RWPE1 (cell line): ENCODE measurements at regions not wholly inside any gene's neighbourhood (a gene's known extent, or its start where the extent isn't known, plus 50 kb on each side); places are given as distances from the start of the nearest gene placed in this dataset.

Experiments
- CTCF ChIA-PET: fragments of 350-600 bp; sonication (Branson Sonifier 250); formaldehyde crosslinking; extraction: SDS; loops from one replicate; lab custom pipeline; 2021; lab: Yijun Ruan, JAX
- POLR2A ChIA-PET: fragments of 400-600 bp; formaldehyde crosslinking; extraction: SDS; loops from one replicate; lab custom pipeline; 2020; ENCODE audit warnings: antibody characterized with exemption; ENCODE audit not compliant: low non-redundant PET; lab: Yijun Ruan, JAX
- DNase-seq: peaks from one replicate; pipeline ENCODE4 v3.0.0; 2012; ENCODE audit warnings: low spot score
- H3K27ac ChIP-seq: fragments of 450-650 bp; 2 replicates; pipeline ENCODE4 v1.5.1; 2017
- TF ChIP-seq, protein P1 (sequence below): fragments of 450-650 bp; conservative IDR thresholded peaks from 2 replicates; pipeline ENCODE4 v1.5.1; 2017; ENCODE audit warnings: low read depth, mild to moderate bottlenecking

DNA sequence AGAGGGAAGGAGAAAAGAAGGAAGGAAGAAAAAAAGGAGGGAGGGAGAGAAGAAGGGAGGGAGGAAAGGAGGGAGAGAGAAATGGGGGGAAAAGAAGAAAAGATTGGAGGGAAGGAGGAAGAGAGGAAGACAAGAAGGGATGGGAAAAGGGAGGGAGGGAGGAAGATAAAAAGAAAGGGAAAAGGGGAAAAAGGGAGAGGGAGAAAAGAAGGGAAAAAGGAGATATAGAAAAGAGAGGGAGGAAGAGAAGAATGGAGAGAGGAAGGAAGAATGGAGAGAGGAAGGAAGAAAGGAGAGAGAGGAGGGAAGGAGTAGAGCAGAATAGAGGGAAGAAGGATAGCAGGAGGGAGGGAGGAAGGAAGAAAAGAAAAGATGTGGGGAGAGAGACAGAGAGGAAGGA lies 334.6 kb downstream of the TSHZ3 start:
- TF ChIP-seq, protein P1, sequence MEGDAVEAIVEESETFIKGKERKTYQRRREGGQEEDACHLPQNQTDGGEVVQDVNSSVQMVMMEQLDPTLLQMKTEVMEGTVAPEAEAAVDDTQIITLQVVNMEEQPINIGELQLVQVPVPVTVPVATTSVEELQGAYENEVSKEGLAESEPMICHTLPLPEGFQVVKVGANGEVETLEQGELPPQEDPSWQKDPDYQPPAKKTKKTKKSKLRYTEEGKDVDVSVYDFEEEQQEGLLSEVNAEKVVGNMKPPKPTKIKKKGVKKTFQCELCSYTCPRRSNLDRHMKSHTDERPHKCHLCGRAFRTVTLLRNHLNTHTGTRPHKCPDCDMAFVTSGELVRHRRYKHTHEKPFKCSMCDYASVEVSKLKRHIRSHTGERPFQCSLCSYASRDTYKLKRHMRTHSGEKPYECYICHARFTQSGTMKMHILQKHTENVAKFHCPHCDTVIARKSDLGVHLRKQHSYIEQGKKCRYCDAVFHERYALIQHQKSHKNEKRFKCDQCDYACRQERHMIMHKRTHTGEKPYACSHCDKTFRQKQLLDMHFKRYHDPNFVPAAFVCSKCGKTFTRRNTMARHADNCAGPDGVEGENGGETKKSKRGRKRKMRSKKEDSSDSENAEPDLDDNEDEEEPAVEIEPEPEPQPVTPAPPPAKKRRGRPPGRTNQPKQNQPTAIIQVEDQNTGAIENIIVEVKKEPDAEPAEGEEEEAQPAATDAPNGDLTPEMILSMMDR = no peak

DNA sequence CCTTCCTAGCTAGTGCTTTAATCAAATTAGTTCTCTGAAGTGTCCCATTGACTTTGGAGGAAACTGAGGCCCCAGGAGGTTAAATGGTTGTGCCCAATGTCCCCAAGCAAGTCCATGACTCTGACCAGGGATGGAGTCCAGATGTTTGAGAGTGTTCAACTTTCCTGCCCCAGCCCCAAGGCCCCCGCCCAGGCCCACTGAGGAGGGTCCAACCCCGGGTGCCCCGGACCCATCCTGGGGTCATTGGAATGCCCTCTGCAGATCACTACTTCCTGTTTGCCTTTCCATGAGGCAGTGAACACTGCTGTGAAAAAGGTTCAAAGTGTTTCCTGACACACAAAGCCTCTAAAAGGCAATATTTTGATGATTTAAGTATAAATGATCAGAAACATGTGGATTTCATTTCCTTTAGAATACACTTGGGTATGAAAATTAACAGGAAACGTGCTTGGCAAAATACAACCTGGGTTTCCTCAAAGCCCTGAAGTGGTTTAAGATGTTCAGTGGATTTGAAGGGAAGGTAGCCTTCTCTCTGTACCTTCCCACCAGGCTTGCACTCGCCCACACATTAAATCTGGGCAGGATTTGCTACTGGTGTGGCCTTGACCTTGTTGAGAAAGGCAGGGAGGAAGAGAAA lies 335.7 kb downstream of the TSHZ3 start:
- CTCF ChIA-PET = no interaction called here
- DNase-seq = no peak

More for the DNA sequence above, 334.6 kb downstream of the TSHZ3 start:
- no peak overlapping the region for H3K27ac ChIP-seq
- ChIA-PET CTCF (no interaction called here), POLR2A (no interaction called here)
- DNase-seq = no peak

DNA sequence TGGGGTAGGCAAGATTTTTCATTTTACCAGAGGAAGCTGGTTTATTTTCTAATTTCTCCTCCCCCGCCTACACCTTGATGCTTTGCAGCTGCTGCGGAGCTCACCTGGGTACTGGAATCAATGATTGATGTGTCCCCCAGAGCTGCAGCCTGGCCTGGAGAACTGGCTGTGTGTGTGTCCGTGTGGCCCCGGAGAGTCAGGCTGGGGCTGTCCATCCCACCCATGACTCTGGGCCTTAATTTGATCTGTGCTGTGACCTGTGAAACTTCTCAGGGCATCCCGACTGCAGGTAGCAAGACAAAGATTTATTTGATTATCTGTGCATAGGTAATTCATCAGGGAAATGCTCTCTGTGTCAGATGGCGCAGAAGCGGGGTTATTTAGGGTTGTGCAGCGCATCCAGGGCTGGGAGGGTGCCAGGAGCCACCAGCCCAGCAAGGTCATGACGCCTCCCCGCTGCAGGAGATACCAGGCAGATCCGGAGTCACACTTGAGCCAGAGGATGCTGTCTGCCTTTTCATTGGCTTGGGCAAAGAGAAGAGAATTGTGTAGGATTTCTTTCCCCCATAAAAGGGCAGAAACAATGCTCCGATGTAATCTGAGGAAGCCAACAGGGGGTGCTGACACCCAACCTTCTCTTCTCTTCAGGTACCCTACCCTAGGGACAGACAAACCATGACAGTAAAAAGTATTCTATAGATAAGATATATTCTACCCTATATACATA lies 346.6 kb downstream of the TSHZ3 start:
- H3K27ac ChIP-seq = no peak overlapping the region
- ChIA-PET CTCF (no interaction called here), POLR2A (no interaction called here)
- DNase-seq = no peak
- TF ChIP-seq, protein P1 = no peak

More for the DNA sequence above, 335.7 kb downstream of the TSHZ3 start:
- TF ChIP-seq, protein P1 = no peak
- no peak overlapping the region for H3K27ac ChIP-seq
- POLR2A ChIA-PET = no interaction called here

DNA sequence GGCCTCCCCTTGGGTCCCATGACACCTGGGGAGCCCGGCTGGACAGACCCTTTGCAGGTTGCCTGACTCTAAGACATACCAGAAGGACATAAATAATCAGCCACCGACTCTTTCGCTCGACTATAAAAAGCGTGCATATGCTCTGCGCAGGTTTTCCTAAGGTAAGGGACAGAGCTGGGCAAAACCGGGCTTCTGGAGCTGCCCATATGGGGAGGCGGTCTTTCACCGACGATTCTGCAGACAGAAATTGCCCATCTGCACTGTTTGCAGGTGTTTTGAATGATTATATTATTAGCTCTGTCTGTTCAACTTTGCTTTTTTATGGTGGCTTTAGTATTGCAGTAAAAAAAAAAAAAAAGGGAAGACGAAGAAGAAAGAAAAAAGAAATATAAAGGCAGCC lies 347.2 kb downstream of the TSHZ3 start:
- CTCF ChIA-PET = no interaction called here
- DNase-seq = no peak
- POLR2A ChIA-PET = no interaction called here
- TF ChIP-seq, protein P1 = no peak
- H3K27ac ChIP-seq = no peak overlapping the region

DNA sequence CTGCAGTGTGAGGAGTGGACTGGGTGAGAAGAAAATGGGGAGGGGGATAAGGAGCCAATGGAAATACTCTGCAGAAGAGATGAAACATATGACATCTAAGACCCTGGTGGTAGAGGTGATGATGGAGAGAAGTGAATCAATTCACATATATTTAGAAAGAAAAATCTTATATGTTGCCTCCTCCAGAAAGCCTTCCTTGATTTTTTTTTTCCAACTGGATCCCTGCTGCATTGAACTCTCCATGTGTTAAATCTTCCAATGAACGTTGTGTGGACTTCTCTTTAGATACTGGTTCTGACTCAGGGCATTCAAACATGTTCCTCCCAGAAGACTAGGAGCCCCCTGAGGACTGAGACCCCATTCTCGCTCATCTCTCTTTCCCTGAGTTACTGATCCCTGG lies 348.3 kb downstream of the TSHZ3 start:
- no peak overlapping the region for H3K27ac ChIP-seq
- TF ChIP-seq, protein P1 = no peak
- DNase-seq = no peak
- ChIA-PET CTCF (no interaction called here), POLR2A (no interaction called here)

DNA sequence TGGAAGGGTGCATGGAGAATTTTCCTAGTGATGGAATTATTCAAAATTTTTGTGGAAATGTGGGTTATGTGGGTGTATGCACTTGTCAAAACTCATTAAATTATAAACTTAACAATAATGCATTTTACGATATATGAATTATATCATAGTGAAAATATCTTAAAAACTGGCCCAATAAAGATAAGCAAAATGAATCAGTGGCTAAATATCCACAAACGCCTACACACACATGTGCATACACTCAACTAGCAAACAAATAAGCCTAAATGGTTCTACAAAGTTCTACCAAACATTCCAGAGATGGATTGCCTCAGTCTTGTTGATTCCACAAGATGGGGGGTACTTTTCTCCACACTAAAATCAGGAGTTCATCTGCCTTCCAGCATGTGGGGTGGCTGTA lies 349.5 kb downstream of the TSHZ3 start:
- no peak for DNase-seq
- TF ChIP-seq, protein P1 = no peak
- ChIA-PET CTCF (no interaction called here), POLR2A (no interaction called here)
- H3K27ac ChIP-seq = no peak overlapping the region
